NCI-H146 (cell line): ENCODE measurements at regions not wholly inside any gene's neighbourhood (a gene's known extent, or its start where the extent isn't known, plus 50 kb on each side); places are given as distances from the start of the nearest gene placed in this dataset.

Source experiments
- DNase-seq: peaks from one replicate; lab custom pipeline; 2025; lab: John Stamatoyannopoulos, UW

DNA sequence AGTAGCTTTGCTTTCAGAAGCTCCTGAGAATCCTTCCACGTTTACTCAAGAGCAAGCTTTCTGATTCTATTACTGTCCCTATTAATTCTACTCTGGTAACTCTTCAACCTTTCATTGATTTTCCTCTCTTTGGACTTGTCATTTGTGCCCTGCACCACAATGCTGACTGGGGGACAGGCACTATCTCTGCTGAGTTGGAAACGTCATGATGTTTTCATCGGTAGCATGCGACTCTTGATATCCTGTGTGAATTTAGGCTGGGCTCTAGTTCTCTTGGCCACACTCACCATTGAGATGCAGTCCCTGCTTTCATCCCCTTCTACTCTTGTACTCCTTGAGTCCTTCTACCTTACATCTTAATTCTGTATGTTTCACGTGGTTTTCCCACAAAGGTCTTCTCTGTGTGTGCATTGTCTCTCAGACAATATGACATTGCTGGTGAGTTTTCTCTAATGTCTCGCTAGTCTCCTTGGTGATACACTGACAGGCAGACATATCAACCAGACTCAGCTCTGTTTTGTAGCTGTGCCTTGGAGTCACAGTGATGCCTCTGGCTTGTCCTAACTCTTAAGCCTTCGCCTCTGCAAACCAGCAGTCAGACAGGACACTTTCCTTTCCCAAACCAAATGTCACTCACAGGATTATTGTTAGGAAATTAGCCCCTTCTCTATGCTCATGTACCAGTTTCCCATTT lies 223.6 kb upstream of the ADGRL2 start:
- DNase-seq, result no peak

DNA sequence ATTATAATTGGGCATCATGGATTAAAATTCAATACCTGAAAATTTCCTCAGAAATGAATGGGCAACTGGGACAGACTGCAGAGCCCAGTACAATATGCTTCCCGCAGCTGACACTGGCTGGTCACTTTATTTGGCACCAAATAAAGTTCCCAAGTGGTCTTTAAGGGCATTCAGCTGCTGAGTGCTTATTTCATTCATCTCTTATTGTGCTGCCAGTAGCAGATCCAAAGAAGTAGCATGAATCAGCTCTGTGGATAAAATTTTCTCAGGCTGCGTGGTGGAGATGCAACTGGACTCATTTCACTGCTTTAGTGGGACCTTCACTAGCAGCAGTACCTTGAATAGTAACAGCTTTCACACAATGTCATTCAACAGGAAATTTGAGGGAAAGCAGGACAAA lies 226.3 kb upstream of the ADGRL2 start:
- DNase-seq, result no peak

DNA sequence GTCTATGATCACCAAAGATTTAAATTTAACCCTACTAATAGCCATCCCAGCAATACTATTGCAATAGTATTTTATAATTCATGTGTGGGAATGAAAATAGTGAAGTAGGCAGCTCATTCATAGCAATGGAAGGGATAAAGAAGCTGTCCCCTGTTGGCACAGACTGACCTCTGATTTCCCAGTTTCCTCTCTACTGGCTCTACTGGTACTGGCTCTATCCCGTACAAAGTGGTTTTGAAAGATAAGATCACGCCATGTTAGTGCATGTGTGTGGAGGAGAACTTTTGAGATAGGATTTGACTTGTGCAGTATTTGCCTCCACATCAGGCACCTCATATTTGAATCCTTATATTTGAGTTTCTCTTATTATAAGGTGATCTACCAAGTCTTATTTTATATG lies 227.3 kb upstream of the ADGRL2 start:
- DNase-seq, result no peak

DNA sequence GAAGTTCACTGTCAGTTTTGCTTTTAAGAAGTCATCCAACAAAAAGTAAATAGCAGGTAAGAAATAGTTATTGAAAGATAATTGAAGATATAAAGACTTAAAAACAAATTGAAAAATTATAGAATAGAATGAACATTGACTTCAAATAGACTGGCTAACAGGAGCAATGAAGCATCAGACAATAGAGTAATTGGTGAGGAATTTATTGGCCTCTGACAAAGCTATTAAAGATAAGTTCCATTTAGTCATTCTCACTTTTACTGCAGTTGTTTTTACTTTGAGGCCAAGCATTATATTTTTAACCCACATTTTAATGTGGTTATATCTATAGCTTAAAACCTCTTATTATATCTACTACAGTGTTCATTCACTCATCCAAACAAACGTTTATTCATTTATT lies 228.8 kb upstream of the ADGRL2 start:
- no peak for DNase-seq

DNA sequence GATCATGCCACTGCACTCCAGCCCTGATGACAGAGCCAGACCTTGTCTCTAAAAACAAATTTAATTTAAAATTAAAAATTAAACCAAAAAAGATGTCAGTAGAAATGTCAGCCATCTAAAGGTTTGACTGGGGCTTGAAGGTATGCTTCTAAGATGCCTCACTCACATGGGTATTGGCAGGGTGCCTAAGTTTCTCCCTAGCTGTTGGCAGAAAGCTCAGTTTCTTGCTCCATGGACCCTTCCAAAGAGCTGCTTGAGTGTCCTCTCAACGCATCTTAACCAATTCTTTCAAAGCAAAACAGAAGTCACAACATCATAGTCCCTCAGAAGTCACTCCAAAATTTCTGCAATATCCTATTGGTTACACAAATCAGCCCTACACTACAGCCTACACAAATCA lies 231.0 kb upstream of the ADGRL2 start:
- no peak for DNase-seq

DNA sequence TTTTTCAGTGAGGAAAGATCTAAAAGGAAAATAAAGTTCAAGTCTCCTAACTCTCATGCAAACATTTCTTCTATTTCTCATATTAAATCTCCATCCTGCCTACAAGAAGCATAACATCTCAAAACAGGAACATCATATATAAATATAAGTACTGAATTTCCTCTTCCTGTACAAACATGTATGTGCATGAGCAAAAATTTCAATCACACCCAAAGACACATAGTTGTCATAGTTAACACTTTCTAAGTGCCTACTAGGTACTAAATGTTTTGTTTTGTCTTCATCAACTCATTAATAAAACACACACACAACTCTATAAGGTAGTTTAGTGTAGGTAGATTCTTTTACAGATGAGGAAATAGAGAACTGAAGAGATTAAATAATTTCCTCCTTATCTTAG lies 237.1 kb upstream of the ADGRL2 start:
- no peak for DNase-seq

DNA sequence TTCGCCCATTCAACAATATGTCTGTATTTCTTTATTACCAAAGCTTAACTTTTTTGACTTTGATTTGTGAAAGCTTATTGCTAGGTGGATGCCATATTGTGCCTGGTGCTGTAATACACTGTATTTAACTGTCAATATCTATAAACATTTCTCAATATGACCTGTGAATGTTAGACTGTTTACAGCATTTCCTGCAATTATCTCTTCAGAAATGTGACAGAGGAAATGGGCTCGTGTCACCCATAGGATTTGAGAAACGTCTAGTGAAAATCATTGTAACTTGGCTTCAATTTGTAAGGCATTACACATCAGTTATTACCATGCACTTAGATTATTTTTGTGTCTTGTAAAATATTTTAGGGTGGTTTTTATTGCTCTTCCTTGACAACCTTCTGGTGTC lies 237.8 kb upstream of the ADGRL2 start:
- no peak for DNase-seq

DNA sequence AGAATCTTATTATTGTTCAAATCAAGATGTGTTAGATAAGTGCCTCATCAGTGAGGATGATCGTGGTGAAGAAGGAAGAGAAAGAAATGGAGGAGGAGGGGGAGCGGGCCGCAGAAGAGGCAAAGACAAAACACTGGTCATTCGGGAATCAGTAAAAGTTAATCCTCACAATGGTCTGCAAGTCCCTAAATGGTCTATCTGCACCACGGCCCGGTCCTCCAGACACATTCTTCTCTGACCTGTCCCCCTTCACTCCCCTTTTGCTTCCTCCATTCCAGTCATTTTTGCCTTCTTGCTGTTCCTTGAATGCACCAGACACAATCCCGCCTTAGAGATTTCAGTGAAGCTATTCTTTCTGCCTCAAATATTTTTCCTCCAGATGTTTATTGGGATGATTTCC lies 240.1 kb upstream of the ADGRL2 start:
- no peak for DNase-seq

DNA sequence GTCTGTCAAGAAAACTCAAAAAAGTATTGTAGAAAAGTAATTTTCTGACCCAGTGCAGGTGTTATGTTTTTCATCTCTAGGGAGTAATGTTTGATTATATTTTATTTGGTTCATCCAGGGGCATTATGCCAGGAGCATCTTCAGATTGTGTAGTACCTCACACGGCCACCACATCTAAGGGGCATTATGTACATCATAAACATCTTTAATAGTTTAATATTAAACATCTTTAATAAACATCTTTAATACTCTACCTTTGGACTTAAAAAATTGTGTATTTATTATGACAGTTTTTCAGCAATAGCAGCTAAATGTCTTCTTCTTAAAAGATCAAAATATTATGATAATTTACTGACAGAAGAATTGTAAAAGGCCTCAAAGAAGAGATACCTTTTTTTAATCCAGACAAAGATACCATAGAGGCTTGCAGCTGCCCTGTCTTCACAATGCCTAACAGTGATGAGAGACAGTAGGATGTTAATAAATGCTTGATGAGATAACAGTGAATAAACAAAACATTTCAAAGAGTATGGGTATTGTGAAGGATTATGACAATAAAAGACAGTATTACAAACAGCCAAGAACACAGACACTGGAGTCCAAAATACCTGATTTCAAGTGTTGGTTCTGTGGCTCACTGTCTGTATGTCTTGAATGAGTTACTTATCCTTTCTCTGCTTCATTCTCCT lies 240.9 kb upstream of the ADGRL2 start:
- no peak for DNase-seq

DNA sequence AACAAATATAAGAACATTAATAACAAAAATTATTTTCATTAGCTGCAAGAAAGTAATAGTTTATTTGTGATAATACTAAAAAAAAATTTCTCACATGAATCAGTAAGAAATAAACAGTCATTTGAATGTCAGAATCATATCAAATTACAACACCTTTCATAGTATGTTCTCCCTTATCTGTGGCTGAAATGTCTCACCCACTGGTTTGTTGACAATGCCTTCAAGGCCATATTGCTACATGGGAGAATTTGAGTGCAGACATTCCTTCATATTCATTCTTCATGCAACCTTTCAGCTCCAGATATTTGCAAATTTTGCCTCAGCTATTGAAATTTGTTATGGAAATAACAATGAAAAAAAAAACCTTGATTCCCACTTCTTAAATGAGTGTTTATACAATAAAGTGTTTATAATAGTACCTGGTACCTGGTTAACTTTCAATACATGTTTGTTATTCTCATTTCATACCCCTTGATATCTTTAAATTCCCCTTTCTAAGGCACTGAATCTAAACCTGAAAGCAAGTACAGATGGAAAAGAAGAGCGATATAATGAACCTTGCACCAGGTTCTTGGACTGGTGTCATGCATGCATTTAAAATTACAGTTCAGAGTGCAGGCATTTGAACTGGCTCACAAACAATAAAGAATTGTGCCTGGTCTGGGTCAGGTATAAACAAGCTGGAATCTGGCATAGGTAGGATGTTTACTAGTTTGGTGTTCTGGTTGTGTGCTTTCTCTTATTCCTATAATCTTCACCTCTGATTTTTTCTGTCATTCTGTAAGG lies 242.2 kb upstream of the ADGRL2 start:
- DNase-seq, result no peak

DNA sequence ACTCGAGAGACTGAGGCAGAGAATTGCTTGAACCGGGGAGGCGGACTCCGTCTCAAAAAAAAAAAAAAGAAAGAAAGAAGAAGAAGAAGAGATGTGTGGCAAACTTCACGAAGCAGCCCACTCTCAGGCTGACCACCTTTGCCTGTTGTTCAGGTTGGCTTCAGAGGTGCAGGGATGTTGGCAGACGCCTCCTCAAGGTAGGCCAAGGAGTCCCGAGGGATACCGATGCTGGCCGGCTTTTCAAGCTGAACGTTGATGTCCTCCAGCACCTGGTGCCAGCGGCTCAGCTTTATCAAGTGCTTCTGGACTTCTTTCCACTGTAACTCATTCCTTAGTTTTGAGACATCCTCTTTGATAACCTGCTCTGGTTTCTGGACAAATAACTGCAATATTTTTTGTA lies 243.8 kb upstream of the ADGRL2 start:
- DNase-seq, result no peak

DNA sequence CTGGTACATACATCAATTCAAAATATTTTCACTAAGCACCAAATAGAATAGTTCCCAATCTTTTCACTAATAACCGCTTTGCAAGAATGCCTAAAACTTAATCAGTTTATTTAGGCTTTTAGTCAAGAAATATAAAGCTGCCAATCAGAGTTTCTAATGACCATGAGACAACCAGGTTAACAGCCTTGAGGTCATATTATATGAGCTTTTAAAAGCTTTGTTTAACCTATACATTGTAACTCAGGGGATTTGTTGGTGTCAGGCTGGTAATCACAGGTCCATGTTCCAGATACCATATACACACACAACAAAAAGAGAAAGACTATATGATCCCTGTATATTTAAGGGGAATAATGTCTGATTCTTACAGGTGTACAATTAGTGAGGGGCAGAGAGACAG lies 246.2 kb upstream of the ADGRL2 start:
- peak; percentile 39 for DNase-seq

DNA sequence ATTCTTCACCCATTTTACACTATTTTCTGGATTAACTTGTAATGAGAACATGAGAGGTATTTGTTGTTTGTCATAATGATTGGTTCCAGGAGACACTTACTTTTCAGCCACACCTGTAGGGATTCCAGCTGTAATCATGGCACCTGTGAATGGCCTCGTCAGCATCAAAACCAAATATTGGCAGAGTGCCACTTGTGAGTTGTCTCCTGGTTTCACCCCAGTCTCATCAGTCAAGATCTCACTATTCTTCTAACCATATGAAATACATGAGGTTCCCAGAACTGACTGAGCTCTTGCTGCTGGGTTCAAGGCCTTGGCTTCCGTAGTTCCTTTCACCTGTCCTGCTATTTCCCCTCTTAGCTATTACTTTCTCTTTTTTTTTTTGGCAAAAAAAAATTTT lies 246.6 kb upstream of the ADGRL2 start:
- peak; percentile 90 for DNase-seq

DNA sequence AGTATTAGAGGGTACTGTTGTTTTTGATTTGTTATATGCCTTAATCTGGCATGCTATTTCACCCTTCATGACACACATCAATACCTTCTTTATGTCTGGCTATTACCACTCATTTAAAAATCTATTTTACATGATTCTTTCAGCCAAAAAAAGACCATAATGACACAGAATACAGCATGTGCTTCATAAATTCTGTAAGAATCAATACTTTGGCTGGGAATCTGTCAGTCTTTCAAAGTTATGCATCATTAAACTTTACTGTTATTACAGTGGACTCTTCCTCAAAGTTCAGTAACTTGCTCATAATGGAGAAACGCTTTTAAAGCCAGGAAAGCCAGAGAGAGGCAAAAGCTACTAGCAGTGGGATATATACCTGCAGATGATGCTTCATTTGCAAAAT lies 247.2 kb upstream of the ADGRL2 start:
- no peak for DNase-seq

DNA sequence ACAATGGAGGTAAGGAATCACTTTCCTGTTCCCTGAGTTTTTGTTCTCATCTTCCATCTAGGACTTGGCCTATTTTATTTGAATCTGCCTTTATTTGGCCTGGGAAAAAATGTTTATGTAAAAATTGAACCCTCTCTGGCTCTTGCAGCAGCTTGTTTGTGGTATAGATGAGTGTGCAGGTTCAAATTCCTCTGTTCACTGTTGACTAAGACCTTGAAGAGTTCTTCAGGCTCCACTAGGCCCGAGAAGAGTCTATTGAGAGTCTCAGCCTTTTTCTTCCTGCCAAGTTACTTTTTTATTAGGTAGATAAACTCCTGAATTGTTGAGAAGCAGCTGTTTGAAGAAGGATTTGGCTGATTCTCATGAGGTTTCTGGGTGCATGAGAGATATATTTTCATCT lies 248.8 kb upstream of the ADGRL2 start:
- DNase-seq, result no peak

DNA sequence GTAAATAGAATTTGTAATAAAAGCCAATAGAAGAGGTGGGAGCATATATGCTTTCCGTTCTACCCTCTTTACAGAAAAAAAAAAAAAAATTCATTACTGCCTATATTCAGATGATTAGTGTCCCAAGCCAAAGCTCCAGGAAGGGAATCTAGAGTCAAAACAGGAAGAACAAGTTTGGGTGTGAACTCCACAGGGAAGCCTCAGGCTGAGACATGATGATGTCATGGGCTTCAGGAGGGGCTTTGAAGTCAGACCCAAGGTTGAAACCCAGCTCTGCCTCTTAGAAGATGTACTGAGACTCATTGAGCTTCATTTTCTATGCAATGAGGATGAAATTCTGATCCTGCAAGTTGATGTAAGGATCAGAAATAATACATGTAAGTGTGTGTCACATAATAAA lies 250.0 kb upstream of the ADGRL2 start:
- DNase-seq, result no peak

DNA sequence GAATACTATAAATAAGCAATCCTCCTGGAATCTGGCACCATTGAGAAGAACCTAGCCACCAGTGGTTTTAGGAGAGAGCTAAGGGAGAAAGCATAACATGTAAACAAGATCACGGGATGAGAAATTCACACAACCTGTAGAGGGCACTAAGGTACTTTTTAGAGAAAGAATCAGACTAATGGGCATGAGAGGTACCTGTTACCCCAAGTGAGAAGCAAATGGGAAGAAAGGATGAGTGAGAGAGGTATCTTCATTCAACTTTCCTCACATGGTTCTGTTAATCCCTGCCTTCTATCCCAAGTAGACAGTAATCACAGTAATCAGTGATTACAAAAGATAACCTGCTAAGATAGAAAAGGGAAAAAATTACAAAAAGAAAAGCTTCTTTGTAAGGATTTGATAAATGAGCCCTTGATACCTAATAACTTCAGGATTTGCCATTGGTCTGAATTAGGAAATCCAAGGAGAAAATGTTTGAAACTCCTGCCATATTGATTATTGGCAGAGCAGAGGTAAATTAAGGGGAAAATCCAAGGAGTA lies 251.1 kb upstream of the ADGRL2 start:
- peak; percentile 51 for DNase-seq

DNA sequence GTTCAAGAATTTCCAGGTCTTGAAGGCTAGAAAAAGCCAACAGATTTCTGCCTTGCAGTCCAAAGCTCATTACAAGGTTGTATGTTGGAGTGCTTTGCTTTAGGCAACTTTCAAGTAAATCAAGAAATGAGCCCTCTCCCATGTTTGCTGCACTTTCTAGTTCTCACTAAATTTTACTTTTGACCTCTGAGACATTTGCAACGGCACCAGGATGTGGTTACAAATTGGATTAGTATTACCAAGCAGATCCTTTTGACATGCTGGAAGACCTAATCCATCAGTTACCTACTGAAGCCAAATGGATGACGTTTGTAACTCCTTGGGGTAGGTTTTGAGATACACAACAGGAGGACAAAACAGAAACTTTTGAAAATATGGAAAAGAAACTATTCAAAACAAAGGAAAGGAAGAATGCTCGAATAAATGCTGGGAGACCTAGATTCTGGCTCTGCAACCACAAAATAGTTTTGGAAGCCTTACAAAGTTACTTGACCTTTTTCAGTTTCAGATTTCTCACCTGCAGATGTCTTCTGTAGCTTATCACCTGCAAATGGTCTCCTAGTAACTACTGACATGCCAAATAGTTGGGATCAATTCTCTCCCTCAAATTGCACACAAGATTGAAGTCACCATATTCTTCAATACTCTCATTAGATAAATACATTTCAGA lies 251.7 kb upstream of the ADGRL2 start:
- no peak for DNase-seq

DNA sequence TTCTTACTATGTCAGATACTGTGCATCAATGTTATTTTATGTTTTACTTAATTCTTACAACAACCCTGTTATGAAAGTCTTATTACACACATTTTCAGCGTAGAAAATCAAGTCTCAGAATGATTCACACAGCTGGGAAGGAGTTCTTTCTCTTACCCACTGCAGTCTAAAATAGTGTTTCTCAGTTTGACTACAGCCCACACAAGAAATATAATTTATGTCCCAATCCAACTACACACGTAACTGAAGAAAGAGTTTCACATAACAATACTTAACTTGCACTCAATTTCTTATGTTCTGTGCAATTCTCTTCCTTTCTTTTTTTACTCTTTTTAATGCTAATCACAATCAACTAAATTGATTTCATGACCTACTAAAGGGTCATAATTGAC lies 252.8 kb upstream of the ADGRL2 start:
- DNase-seq, result no peak

DNA sequence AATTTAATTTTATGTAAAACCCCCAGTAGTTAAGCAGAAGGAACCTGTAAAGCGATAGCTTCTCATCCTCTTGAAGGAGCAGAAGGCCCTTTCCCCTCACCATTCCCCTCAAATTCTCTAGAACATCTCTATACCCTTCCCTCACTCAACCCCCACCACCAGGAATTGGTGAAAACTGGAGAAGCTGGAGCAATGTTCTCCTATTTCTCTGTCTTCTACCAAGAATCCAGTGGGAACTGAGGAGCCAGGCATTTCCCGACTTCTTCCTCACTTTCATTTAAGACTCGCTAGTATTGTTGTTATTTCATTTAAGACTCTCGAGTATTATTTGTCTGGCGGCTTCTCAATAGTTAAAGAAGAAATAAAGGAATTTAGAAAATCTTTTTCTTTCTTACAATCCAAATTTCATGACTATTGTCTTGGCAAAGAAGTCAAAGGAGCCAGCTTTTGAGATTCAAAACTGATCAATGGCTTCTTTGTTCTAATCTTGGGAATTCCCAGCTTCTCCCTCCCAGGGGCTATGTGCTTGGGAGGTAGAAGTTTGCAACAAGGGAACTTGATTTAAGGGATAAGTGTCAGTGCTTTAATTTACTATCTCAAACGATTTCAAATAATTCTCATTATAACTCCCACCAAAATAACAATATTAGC lies 253.3 kb upstream of the ADGRL2 start:
- DNase-seq, result no peak

DNA sequence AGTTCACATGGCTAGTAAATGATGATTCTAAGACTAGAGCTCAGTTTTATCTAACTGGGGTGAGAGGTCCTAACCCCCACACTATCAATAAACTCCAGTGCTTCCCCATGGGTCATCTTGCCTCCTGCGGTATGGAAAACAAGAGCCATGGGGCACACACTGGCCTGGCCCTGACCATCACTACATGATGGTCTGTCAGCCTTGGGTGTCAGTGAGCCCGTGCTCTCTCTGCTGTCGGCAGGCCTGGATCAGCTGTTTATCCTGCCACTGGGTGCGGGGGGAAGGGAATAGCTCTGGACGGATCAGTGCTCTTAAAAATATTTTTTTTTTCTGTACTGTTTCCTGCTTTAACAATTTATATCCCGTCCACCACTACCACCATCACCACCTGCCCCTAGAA lies 255.0 kb upstream of the ADGRL2 start:
- DNase-seq, result no peak

DNA sequence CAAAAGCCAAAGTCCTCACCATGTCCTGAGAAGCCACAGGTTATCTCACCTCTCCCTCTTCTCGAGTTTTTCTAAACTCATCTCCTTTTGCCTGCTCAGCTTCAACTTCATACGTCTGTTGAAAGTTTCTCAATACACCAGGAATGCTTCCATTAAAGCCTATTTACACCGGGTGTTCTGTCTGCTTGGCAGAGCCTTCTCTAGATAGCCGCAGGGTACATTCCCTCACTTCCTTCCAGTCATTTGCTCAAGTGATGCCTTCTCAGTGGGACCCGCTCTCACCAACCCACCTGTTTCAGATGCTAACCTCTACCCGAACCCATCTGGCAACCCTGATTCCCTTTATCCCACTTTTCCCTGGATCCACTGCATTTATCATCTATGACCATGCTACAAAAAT lies 257.0 kb upstream of the ADGRL2 start:
- DNase-seq, result no peak
